RPMI8226 (cell line): ENCODE measurements at regions not wholly inside any gene's neighbourhood (a gene's known extent, or its start where the extent isn't known, plus 50 kb on each side); places are given as distances from the start of the nearest gene placed in this dataset.

Experiments
- DNase-seq: peaks from one replicate; pipeline ENCODE4 v3.0.0-alpha.2; 2015

DNA sequence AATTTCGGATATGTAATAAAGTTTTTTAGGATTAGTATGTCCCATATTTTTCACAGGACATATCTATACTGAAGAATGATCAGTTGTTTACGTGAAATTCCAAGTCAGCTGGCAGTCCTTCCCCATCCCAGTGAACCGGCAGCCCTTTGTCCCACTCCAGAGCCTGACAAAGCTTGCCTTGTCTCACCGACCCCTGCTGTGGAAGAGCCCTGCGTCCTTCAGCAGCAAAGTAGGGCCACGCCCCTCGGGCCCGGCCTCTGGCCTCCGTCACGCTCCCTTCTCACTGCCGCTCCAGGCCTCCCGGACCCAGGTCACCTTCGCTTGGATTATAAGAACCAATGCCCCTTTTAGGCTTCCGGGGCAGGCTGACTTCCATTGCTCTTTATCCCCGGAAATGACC is 89.8 kb upstream of the TGIF1 start:
- no peak for DNase-seq

DNA sequence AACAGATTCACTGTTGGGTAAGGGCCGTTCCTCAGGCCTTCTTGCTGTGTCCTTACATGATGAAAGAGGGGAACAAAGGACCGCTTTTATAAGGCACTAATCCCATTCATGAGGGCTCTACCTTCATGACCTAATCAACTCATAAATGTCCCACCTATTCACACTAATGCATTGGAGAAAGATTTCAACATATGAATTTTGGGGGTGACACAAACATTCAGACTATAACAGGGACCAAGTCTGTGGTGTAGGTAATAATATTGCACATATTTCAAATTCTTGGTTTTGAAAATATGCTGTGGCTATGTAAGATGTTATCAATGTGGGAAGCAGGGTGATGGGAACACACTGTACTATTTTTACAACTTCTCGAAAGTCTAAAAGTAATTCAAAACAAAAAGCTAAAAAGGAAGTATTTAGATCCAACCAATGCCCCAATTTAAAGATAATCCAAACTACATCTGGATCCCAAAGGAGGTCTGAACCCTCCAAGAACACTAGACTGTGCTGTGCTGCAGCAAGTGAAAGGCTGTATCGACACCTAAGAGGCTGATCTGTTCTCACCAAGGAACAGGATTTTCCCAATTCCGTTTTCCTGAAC is 82.4 kb upstream of the TGIF1 start:
- no peak for DNase-seq

- DNase-seq, result no peak
These were observed 81.8 kb upstream of the TGIF1 start for GRCh38 chr18:3368193-3368592.

GRCh38 chr18:3379685-3380084 is 70.3 kb upstream of the TGIF1 start:
- DNase-seq, result no peak

DNA sequence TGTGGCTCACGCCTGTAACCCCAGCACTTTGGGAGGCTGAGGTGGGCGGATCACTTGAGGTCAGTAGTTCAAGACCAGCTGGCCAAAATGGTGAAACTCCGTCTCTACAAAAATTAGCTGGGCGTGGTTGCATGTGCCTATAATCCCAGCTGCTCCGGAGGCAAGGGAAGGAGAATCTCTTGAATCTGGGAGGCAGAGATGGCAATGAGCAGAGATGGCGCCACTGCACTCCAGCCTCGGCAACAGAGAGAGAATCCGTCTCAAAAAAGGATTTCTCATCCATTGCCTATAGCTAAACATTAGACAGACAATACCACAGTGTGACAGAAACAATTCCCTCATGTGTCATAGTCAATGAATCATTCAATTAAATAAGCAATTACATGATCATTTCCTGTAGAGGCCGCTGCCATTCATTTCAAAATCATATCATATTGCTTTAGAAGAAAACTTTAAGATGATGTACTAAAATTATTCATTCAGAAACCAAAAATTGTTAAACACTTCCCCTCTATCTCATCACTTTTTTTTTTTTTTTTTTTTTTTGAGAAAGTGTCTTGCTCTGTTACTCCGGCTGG is 69.5 kb upstream of the TGIF1 start:
- DNase-seq, result no peak

- DNase-seq, result no peak
These were observed 66.5 kb upstream of the TGIF1 start for GRCh38 chr18:3383381-3383915.

DNA sequence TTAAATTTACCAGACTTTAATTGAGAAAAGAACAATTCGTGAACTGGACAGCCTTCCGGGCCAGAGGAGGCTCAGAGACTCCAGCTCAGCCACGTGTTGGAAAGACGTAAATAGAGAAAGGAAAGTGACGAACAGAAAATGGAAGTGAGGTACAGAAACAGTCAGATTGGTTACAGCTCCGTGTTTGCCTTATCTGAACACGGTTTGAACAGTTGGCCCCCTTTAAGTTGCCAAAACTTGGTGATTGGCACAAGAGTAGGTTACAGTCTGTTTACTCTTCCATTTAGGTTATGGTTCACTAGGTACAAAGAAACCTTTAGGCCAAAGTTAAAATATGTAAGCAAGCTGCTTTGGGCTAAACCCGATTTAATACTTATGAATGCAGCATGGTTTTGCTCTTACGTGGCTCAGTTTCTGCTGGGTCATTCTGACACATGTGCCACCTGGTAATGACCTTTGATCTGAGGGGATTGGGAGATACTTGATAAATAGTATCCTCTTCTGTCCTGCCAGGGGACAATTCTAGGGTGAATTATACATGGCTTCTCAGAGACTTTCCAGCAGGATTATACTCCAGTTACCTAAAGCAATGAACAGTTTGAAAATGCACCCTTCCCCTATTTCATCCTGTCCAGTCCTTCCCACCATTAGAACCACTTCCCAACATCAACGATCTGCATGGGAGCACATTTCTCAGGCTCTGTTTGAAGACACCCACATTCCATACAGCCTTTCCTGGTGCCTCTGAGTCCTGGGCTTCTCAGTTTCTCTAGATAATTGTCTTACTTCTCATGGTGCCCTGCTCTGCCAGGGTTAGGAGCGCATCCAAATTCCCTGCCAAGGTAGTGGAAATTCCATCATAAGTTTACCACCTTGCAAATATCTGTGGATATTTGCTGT is 65.1 kb upstream of the TGIF1 start:
- DNase-seq, result peak; percentile 20

DNA sequence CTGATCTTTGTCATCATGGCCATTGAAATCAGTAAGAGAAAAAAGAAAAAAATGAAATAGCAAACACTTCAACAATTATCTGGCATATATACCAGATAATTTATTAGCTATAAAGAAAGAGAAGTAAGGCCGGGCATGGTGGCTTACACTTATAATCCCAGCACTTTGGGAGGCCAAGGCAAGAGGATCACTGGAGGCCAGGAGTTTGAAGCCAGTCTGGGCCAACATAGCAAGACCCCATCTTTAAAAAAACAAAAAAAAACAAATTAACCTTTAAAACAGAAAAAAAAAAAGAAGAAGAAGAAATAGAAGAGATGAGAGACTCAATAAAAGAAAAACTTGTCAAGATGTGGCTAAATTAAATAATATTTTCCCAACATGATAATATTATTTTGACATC is 61.6 kb upstream of the TGIF1 start:
- DNase-seq, result no peak

DNA sequence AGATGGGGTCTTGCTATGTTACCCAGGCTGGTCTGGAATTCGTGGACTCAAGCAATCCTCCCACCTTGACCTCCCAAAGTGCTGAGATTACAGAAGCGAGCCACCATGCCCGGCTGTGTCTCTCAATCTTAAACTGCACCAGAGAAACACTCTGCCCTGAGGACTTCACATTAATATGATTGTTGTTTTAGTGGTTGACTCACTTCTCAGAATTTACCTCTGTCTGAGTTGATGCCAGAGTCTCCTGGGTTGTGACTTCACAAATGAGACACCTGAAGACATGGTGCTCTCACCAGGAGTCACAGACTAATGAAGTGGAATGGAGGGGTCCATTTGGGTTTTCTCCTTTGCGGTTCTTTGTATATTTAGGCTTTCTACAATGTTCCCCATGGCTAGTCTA is 61.0 kb upstream of the TGIF1 start:
- no peak for DNase-seq

- DNase-seq, result no peak
These were observed 60.0 kb upstream of the TGIF1 start for GRCh38 chr18:3389977-3390376.

GRCh38 chr18:3391704-3392466 is 58.1 kb upstream of the TGIF1 start:
- no peak for DNase-seq

- DNase-seq, result no peak
These were observed 57.5 kb upstream of the TGIF1 start for GRCh38 chr18:3392467-3392855.

DNA sequence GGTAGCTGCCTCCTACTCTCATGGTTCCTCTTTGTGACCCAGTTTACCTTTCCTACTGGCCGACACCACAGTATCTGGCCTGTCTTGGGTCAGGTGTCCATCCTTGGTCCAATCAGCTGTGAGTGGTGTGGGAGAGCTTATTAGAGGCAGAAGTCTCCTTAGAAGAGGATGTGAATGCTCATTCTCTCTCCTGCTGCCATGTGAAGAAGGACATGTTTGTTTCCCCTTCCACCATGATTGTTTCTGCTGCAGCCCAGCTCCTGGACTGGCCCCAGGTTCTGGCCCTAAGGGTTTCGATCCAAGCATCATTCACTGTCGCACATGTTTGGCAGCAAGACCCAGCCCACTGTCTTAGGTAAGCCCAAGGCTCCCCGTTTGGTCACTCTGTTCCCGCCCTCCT is 55.3 kb upstream of the TGIF1 start:
- DNase-seq, result no peak

DNA sequence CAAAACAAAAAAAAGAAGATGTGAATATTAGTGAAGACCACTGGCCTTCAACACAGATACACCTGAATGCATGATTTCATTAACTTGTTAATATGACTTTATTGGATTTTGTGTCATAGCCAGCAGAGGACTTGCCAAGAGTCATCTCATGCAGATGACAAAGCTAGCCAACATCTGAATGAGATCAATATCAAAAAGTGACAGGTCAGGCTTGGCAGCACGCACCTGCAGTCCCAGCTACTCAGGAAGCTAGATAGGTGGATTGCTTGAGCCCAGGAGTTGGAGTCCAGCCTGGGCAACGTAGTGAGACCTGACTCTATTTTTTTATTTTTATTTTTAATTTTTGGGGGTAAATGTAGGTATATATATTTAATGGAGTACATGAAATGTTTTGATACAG is 54.5 kb upstream of the TGIF1 start:
- no peak for DNase-seq

DNA sequence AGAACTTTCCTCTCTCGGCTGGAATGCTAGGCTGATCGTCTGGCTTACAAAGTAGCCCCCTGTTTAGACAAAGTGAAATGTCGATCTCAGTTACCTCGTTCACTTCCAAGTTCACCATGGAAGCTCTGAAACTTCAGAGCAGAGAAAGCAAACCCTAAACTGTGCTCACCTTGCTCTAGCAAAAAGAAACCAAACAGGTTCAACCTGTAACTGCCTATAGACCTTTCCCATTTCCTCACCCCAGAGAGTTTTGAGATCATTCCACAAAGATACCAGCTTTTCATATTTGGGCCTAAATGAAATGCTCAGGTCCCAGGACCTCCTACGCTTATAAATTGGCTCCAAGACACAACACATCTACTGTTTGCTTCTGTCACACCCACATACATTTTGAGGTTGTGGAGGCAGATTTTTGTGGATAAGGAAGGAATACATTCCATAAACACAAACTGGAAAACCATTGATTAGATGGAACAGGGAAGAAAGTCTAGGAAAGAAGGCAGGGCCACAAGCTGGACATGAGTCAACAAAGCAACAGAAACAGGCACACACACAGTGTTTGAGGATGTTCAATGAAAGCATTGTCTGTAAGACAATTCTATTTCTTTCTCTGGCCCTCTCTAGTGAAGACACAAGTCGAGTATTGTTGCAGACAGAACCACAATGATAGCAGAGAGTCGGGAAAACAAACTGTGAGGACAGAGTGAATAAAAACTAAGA is 52.8 kb upstream of the TGIF1 start:
- DNase-seq, result no peak

DNA sequence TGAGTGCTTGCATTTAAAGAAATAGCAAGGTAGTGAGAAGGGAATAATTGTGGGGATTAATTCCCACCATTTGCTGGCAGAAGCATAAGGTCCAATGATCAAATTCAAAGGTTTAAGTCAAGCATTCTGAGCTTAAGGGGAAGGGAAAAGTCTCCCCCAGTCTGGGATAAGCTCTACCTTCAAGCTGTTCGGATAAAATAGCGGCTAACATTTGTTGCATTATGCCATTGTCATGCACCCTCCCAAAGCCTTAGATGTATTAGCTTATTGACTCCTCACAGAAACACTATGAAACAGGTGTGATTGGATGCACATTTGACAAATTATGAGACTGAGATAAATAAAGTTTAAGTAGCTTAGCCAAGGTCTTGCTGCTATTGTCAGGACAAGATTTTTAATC is 52.2 kb upstream of the TGIF1 start:
- no peak for DNase-seq
